DMS114 treated with DMSO at 0.1 percent for 48 hours (cell line): ENCODE measurements at regions not wholly inside any gene's neighbourhood (a gene's known extent, or its start where the extent isn't known, plus 50 kb on each side); places are given as distances from the start of the nearest gene placed in this dataset.

ENCODE experiments used
- DNase-seq: peaks from one replicate; lab custom pipeline; 2025; ENCODE audit not compliant: unreplicated experiment; lab: John Stamatoyannopoulos, UW

- no peak for DNase-seq
Measured at GRCh38 chr6:40340957-40341356, 246.2 kb downstream of the LRFN2 start.

GRCh38 chr6:40340196-40340595, 247.0 kb downstream of the LRFN2 start:
- DNase-seq: no peak

- DNase-seq: no peak
Measured at GRCh38 chr6:40338306-40338705, 248.9 kb downstream of the LRFN2 start.

GRCh38 chr6:40336940-40337760, 250.0 kb downstream of the LRFN2 start:
- no peak for DNase-seq

- no peak for DNase-seq
Measured at GRCh38 chr6:40336296-40336695, 250.9 kb downstream of the LRFN2 start.

GRCh38 chr6:40334496-40335270, 252.5 kb downstream of the LRFN2 start:
- DNase-seq: no peak

- no peak for DNase-seq
Measured at GRCh38 chr6:40331545-40331944, 255.6 kb downstream of the LRFN2 start.

GRCh38 chr6:40330301-40330721, 256.9 kb downstream of the LRFN2 start:
- DNase-seq: no peak

GRCh38 chr6:40328986-40329545, 258.1 kb downstream of the LRFN2 start:
- DNase-seq: no peak

- DNase-seq: no peak
Measured at GRCh38 chr6:40328386-40328985, 258.7 kb downstream of the LRFN2 start.

GRCh38 chr6:40326714-40327421, 260.3 kb downstream of the LRFN2 start:
- DNase-seq: no peak

GRCh38 chr6:40325791-40326190, 261.4 kb downstream of the LRFN2 start:
- no peak for DNase-seq

- no peak for DNase-seq
Measured at GRCh38 chr6:40325041-40325440, 262.1 kb downstream of the LRFN2 start.

- DNase-seq: no peak
Measured at GRCh38 chr6:40323881-40324634, 263.1 kb downstream of the LRFN2 start.

GRCh38 chr6:40322336-40322735, 264.8 kb downstream of the LRFN2 start:
- no peak for DNase-seq

GRCh38 chr6:40321616-40322015, 265.5 kb downstream of the LRFN2 start:
- no peak for DNase-seq

- DNase-seq: no peak
Measured at GRCh38 chr6:40320947-40321346, 266.2 kb downstream of the LRFN2 start.

- DNase-seq: no peak
Measured at GRCh38 chr6:40320441-40320840, 266.7 kb downstream of the LRFN2 start.

- no peak for DNase-seq
Measured at GRCh38 chr6:40319124-40319523, 268.0 kb downstream of the LRFN2 start.

- no peak for DNase-seq
Measured at GRCh38 chr6:40315060-40315459, 272.1 kb downstream of the LRFN2 start.
